Ascending aorta (tissue), 2 donors: ENCODE measurements at regions not wholly inside any gene's neighbourhood (a gene's known extent, or its start where the extent isn't known, plus 50 kb on each side); places are given as distances from the start of the nearest gene placed in this dataset.

Source experiments
- DNase-seq, 2 donors: peaks; one replicate each; pipeline ENCODE4 v3.0.0-alpha.2; 2019; ENCODE audit warnings: low spot score in 2 of 2
- H3K27ac ChIP-seq, 2 donors: fragments of 200-600 bp; sonication (generic); one replicate each; pipeline ENCODE4 v1.5.1; 2016 to 2017; ENCODE audit warnings: mild to moderate bottlenecking in 1 of 2
- H3K27me3 ChIP-seq: fragments of 200-600 bp; sonication (generic); one replicate; pipeline ENCODE4 v1.5.1; 2017
- H3K36me3 ChIP-seq, 2 donors: fragments of 200-600 bp; sonication (generic); one replicate each; pipeline ENCODE4 v1.5.1; 2016
- H3K4me1 ChIP-seq, 2 donors: fragments of 200-600 bp; sonication (generic); one replicate each; pipeline ENCODE4 v1.5.1; 2016 to 2017; ENCODE audit warnings: mild to moderate bottlenecking in 1 of 2
- H3K4me3 ChIP-seq, 2 donors: fragments of 200-600 bp; sonication (generic); one replicate each; pipeline ENCODE4 v1.5.1; 2016 to 2017; ENCODE audit warnings: mild to moderate bottlenecking in 1 of 2
- H3K9me3 ChIP-seq, 2 donors: fragments of 200-600 bp; sonication (generic); one replicate each; pipeline ENCODE4 v1.5.1; 2016
- CTCF ChIP-seq, 3 experiments: fragments of 200-600 bp in 2 of 3; fragments of 450-650 bp in 1 of 3; sonication (generic) in 2 of 3; IDR thresholded peaks; one replicate each; pipeline ENCODE4 v1.5.1; 2016 to 2019; ENCODE audit warnings: antibody characterized with exemption in 3 of 3, mild to moderate bottlenecking in 1 of 3, moderate library complexity in 1 of 3
- intact Hi-C: fragments of 100-400 bp; cut with DNase I; formaldehyde crosslinking; loops from one replicate; pipeline ENCODE4 v1.15.1; 2023

- Histone ChIP-seq H3K4me3 (no peak overlapping the region), H3K36me3 (no peaks in the 10 kb centered on the region), H3K27me3 (no peaks in the 10 kb centered on the region), H3K27ac (no peak overlapping the region), H3K9me3 (no peaks in the 10 kb centered on the region), H3K4me1 (no peaks in the 10 kb centered on the region)
- no peak for DNase-seq
- TF ChIP-seq CTCF (IDR thresholded peaks at IDR 0.05), result no peak
- intact Hi-C loops, result no loop called here
Observed at GRCh38 chr7:118477036-118477435, 252.5 kb downstream of the ANKRD7 start.

GRCh38 chr7:118478236-118478635, 253.7 kb downstream of the ANKRD7 start:
- H3K4me1 ChIP-seq, result no peaks in the 10 kb centered on the region
- intact Hi-C loops, result no loop called here
- no peak overlapping the region for H3K27ac ChIP-seq
- H3K9me3 ChIP-seq, result no peaks in the 10 kb centered on the region
- H3K4me3 ChIP-seq, result no peak overlapping the region
- H3K27me3 ChIP-seq, result no peaks in the 10 kb centered on the region
- DNase-seq, result no peak
- H3K36me3 ChIP-seq, result no peaks in the 10 kb centered on the region
- TF ChIP-seq CTCF (IDR thresholded peaks at IDR 0.05), result no peak

GRCh38 chr7:118478931-118479330, 254.4 kb downstream of the ANKRD7 start:
- Histone ChIP-seq H3K27me3 (no peaks in the 10 kb centered on the region), H3K36me3 (no peaks in the 10 kb centered on the region), H3K4me3 (no peak overlapping the region), H3K27ac (no peak overlapping the region), H3K9me3 (no peaks in the 10 kb centered on the region), H3K4me1 (no peaks in the 10 kb centered on the region)
- intact Hi-C loops, result no loop called here
- no peak for TF ChIP-seq CTCF (IDR thresholded peaks at IDR 0.05)
- no peak for DNase-seq

GRCh38 chr7:118492466-118492865, 268.0 kb downstream of the ANKRD7 start:
- Histone ChIP-seq H3K4me3 (no peak overlapping the region), H3K9me3 (no peaks in the 10 kb centered on the region), H3K36me3 (no peaks in the 10 kb centered on the region), H3K27ac (no peak overlapping the region), H3K27me3 (no peaks in the 10 kb centered on the region), H3K4me1 (no peaks in the 10 kb centered on the region)
- no peak for DNase-seq
- intact Hi-C loops, result no loop called here
- no peak for TF ChIP-seq CTCF (IDR thresholded peaks at IDR 0.05)

- no peaks in the 10 kb centered on the region for H3K27me3 ChIP-seq
- no peaks in the 10 kb centered on the region for H3K36me3 ChIP-seq
- no peaks in the 10 kb centered on the region for H3K4me1 ChIP-seq
- no peak for DNase-seq
- intact Hi-C loops, result no loop called here
- no peak for TF ChIP-seq CTCF (IDR thresholded peaks at IDR 0.05)
- H3K27ac ChIP-seq, result no peak overlapping the region
- H3K4me3 ChIP-seq, result no peak overlapping the region
- H3K9me3 ChIP-seq, result no peaks in the 10 kb centered on the region
Observed at GRCh38 chr7:118496138-118496644, 271.7 kb downstream of the ANKRD7 start.

- Histone ChIP-seq H3K36me3 (no peaks in the 10 kb centered on the region), H3K4me1 (no peaks in the 10 kb centered on the region), H3K9me3 (no peaks in the 10 kb centered on the region), H3K4me3 (no peak overlapping the region), H3K27me3 (no peaks in the 10 kb centered on the region), H3K27ac (no peak overlapping the region)
- intact Hi-C loops, result no loop called here
- TF ChIP-seq CTCF (IDR thresholded peaks at IDR 0.05), result no peak
- DNase-seq, result no peak
Observed at GRCh38 chr7:118502235-118502634, 277.7 kb downstream of the ANKRD7 start.
